IMR-90 (cell line): ENCODE measurements at regions not wholly inside any gene's neighbourhood (a gene's known extent, or its start where the extent isn't known, plus 50 kb on each side); places are given as distances from the start of the nearest gene placed in this dataset.

Source experiments
- ATAC-seq: fragments of 200-7000 bp; cut with Tn5 transposase; 2 replicates; pipeline ENCODE4 v1.9.1; 2020; ENCODE audit warnings: low read depth, mild to moderate bottlenecking, moderate library complexity
- BruUV-seq: library from RNA; stranded (reverse); fragments of 400-500 nt; replicated peaks from 2 replicates; lab custom pipeline; 2021; lab: Mats Ljungman, UMichigan
- CTCF ChIA-PET: fragments of 300-600 bp; formaldehyde crosslinking; extraction: SDS; loops from one replicate; lab custom pipeline; 2021; ENCODE audit warnings: antibody characterized with exemption; lab: Yijun Ruan, JAX
- POLR2A ChIA-PET: fragments of 300-600 bp; sonication (Branson Sonifier 250); formaldehyde crosslinking; loops from one replicate; lab custom pipeline; 2022; ENCODE audit warnings: antibody characterized with exemption; ENCODE audit not compliant: unreplicated experiment; lab: Charles Lee
- DNase-seq: peaks from one replicate; pipeline ENCODE4 v3.0.0; 2013
- H2AFZ ChIP-seq: replicated peaks from 2 replicates; pipeline ENCODE3; 2013; ENCODE audit warnings: low read length, mild to moderate bottlenecking; ENCODE audit not compliant: poor library complexity
- H2AK5ac ChIP-seq: 2 replicates; pipeline ENCODE4 v1.6.1; 2013; ENCODE audit warnings: low read depth, low read length, inconsistent platforms
- H2AK9ac ChIP-seq: replicated peaks from 2 replicates; pipeline ENCODE3; 2013; ENCODE audit warnings: mild to moderate bottlenecking, low read depth, low read length, moderate library complexity; ENCODE audit not compliant: poor library complexity
- H2BK120ac ChIP-seq: 2 replicates; pipeline ENCODE4 v1.6.1; 2013; ENCODE audit warnings: low read depth, low read length, inconsistent platforms
- H2BK15ac ChIP-seq: 3 replicates; pipeline ENCODE4 v1.6.1; 2013; ENCODE audit warnings: low read depth, low read length, inconsistent platforms
- H2BK20ac ChIP-seq: 2 replicates; pipeline ENCODE4 v1.6.1; 2013; ENCODE audit warnings: low read depth, mild to moderate bottlenecking, inconsistent platforms, low read length, moderate library complexity
- H2BK5ac ChIP-seq: 2 replicates; pipeline ENCODE4 v1.6.1; 2013; ENCODE audit warnings: mild to moderate bottlenecking, low read depth, low read length, inconsistent platforms; ENCODE audit not compliant: poor library complexity, severe bottlenecking
- H3K14ac ChIP-seq: replicated peaks from 2 replicates; pipeline ENCODE4 v1.6.1; 2013; ENCODE audit warnings: low read depth, low read length, inconsistent platforms
- H3K18ac ChIP-seq: 2 replicates; pipeline ENCODE4 v1.6.1; 2013; ENCODE audit warnings: low read depth, low read length, control low read depth
- H3K23ac ChIP-seq: 2 replicates; pipeline ENCODE4 v1.6.1; 2013; ENCODE audit warnings: low read depth, low read length, inconsistent platforms
- H3K27ac ChIP-seq: 2 replicates; pipeline ENCODE4 v1.5.1; 2013; ENCODE audit warnings: mild to moderate bottlenecking, control low read depth, low read length; ENCODE audit not compliant: insufficient read depth
- H3K27me3 ChIP-seq: 2 replicates; pipeline ENCODE4 v1.6.1; 2013; ENCODE audit warnings: low read length; ENCODE audit not compliant: control insufficient read depth, insufficient read depth
- H3K36me3 ChIP-seq: 2 replicates; pipeline ENCODE4 v1.6.1; 2013; ENCODE audit warnings: low read length, mixed read lengths; ENCODE audit not compliant: control insufficient read depth, insufficient read depth
- H3K4ac ChIP-seq: 2 replicates; pipeline ENCODE4 v1.6.1; 2013; ENCODE audit warnings: low read depth, low read length, inconsistent platforms
- H3K4me1 ChIP-seq: 2 replicates; pipeline ENCODE4 v1.6.1; 2013; ENCODE audit warnings: low read length, mixed read lengths; ENCODE audit not compliant: control insufficient read depth, insufficient read depth
- H3K4me2 ChIP-seq: 2 replicates; pipeline ENCODE4 v1.6.1; 2013; ENCODE audit warnings: low read depth, mild to moderate bottlenecking, control low read depth, low read length, moderate library complexity
- H3K4me3 ChIP-seq: 2 replicates; pipeline ENCODE4 v1.5.1; 2013; ENCODE audit warnings: low read depth, mild to moderate bottlenecking, control low read depth, low read length, moderate library complexity; ENCODE audit not compliant: insufficient read depth
- H3K56ac ChIP-seq: 2 replicates; pipeline ENCODE4 v1.6.1; 2013; ENCODE audit warnings: low read length, inconsistent platforms; ENCODE audit not compliant: insufficient read depth; ENCODE audit errors: extremely low read depth
- H3K79me1 ChIP-seq, 2 experiments: 2 replicates each; pipeline ENCODE4 v1.6.1; 2013; ENCODE audit warnings: low read length in 2 of 2, inconsistent platforms in 1 of 2, low read depth in 1 of 2
- H3K9ac ChIP-seq: 2 replicates; pipeline ENCODE4 v1.6.1; 2013; ENCODE audit warnings: low read depth, low read length, control low read depth
- H3K9me1 ChIP-seq: 2 replicates; pipeline ENCODE4 v1.6.1; 2013; ENCODE audit warnings: low read length, inconsistent platforms; ENCODE audit not compliant: insufficient read depth
- H3K9me3 ChIP-seq: 2 replicates; pipeline ENCODE4 v1.6.1; 2013; ENCODE audit warnings: low read length; ENCODE audit not compliant: control insufficient read depth, insufficient read depth
- H4K20me1 ChIP-seq: 2 replicates; pipeline ENCODE4 v1.6.1; 2013; ENCODE audit warnings: low read length, inconsistent platforms; ENCODE audit not compliant: insufficient read depth
- H4K5ac ChIP-seq: 2 replicates; pipeline ENCODE4 v1.6.1; 2013; ENCODE audit warnings: mild to moderate bottlenecking, low read depth, low read length, control low read depth
- H4K8ac ChIP-seq, 2 experiments: 2 replicates each; pipeline ENCODE4 v1.6.1; 2013; ENCODE audit warnings: low read depth in 2 of 2, low read length in 2 of 2, control low read depth in 1 of 2, inconsistent platforms in 1 of 2
- H4K91ac ChIP-seq: 2 replicates; pipeline ENCODE4 v1.6.1; 2013; ENCODE audit warnings: low read depth, low read length, inconsistent platforms; ENCODE audit not compliant: insufficient read depth
- CHD1 ChIP-seq: IDR thresholded peaks from 2 replicates; pipeline ENCODE4 v1.6.1; 2012; ENCODE audit warnings: low read depth, low read length, improper control_type of control experiment
- CTCF ChIP-seq: conservative IDR thresholded peaks from 2 replicates; pipeline ENCODE4 v1.5.1; 2012; ENCODE audit warnings: mild to moderate bottlenecking, low read depth, low read length, improper control_type of control experiment
- FOS ChIP-seq: fragments of 150-350 bp; IDR thresholded peaks from 2 replicates; pipeline ENCODE4 v1.6.1; 2016; ENCODE audit warnings: low read depth, low read length
- MAZ ChIP-seq: IDR thresholded peaks from 2 replicates; pipeline ENCODE4 v1.6.1; 2012; ENCODE audit warnings: low read depth, mild to moderate bottlenecking, low read length, improper control_type of control experiment, moderate library complexity, borderline replicate concordance
- MXI1 ChIP-seq: IDR thresholded peaks from 2 replicates; pipeline ENCODE4 v1.6.1; 2012; ENCODE audit warnings: low read depth, mild to moderate bottlenecking, low read length, moderate library complexity, borderline replicate concordance
- NFE2L2 ChIP-seq: fragments of 150-350 bp; IDR thresholded peaks from 2 replicates; pipeline ENCODE4 v1.6.1; 2016; ENCODE audit warnings: low read depth, mild to moderate bottlenecking, low read length
- POLR2A ChIP-seq: IDR thresholded peaks from 2 replicates; pipeline ENCODE4 v1.6.1; 2012; ENCODE audit warnings: mild to moderate bottlenecking, low read depth, low read length
- RAD21 ChIP-seq: IDR thresholded peaks from 2 replicates; pipeline ENCODE4 v1.6.1; 2012; ENCODE audit warnings: low read length, improper control_type of control experiment
- SMC3 ChIP-seq: fragments of 150-350 bp; IDR thresholded peaks from 2 replicates; pipeline ENCODE4 v1.6.1; 2016; ENCODE audit warnings: low read depth, mild to moderate bottlenecking, antibody characterized with exemption, low read length, moderate library complexity
- USF2 ChIP-seq: fragments of 150-350 bp; IDR thresholded peaks from 2 replicates; pipeline ENCODE4 v1.6.1; 2017; ENCODE audit warnings: mild to moderate bottlenecking, antibody characterized with exemption, low read length, low read depth
- WGBS, 2 experiments: methylation state at CpG; one replicate each; pipeline versions ENCODE4 v1.1.5 to v1.1.7; 2013; ENCODE audit warnings: missing lambda C conversion rate in 2 of 2; ENCODE audit not compliant: insufficient read length in 1 of 2; ENCODE audit errors: extremely low coverage in 2 of 2; 5-methylcytosine and 5-hydroxymethylcytosine counted together
- dilution Hi-C: fragments of 300-500 bp; cut with HindIII; formaldehyde crosslinking; loops from one replicate; pipeline ENCODE4 v1.14.3; 2018; ENCODE audit warnings: low sequenced_read_pairs; ENCODE audit not compliant: unreplicated experiment
- in situ Hi-C: fragments of 300-500 bp; cut with MboI; formaldehyde crosslinking; loops from 3 replicates; pipeline ENCODE4 v1.14.3; 2019; ENCODE audit warnings: low sequenced_read_pairs, inconsistent platforms, mixed read lengths
- intact Hi-C: fragments of 100-400 bp; cut with micrococcal nuclease; formaldehyde crosslinking; loops from 2 replicates; pipeline ENCODE4 v1.10.0; 2022
- TF ChIP-seq, protein P1 (sequence below): fragments of 150-350 bp; IDR thresholded peaks from 2 replicates; pipeline ENCODE4 v1.6.1; 2016; ENCODE audit warnings: low read depth, mild to moderate bottlenecking, low read length, moderate library complexity, borderline replicate concordance

DNA sequence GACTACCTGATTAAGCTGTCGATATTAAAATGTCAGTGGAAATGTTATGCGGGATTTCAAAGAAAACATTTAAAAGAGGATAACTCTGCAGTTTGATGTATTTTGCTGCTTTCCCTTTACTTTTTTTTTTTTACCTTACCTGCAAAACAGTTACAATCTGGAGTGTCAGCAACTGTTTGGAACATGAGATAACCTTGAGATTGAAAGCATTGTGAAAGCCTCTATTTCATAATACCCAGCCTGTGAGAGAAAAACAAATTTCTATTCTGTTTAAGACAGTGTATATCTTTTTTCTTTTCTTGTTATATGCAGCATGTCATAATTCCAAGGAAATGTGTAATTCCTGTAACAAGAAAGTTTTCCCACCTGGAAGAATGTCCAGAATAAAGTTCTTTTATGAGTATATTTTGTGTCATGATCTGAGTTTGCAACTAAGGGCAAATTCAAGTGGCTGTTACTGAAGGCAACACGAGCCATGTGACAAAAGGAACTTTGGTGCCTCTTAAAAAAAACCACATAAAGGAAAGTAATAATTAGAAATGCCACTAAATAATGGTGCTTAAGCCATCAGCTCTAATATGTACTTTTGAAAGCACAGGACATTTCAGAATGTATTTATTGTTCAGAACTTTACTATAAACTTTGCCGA lies 297.0 kb upstream of the DSEL start:
- no peak overlapping the region for H2BK15ac ChIP-seq
- ChIA-PET POLR2A (no interaction called here), CTCF (no interaction called here)
- no peak overlapping the region for H3K23ac ChIP-seq
- H4K8ac ChIP-seq: no peak overlapping the region
- H2BK5ac ChIP-seq: no peak overlapping the region
- no peak overlapping the region for H3K4ac ChIP-seq
- H3K36me3 ChIP-seq: no peaks in the 10 kb centered on the region
- no peak overlapping the region for H3K4me2 ChIP-seq
- intact Hi-C loops: no loop called here
- H2BK120ac ChIP-seq: no peak overlapping the region
- H3K9me1 ChIP-seq: no peaks in the 10 kb centered on the region
- no peak overlapping the region for H3K27ac ChIP-seq
- DNase-seq (no peak), ATAC-seq (no peak)
- no peaks in the 10 kb centered on the region for H4K20me1 ChIP-seq
- no peak overlapping the region for H3K18ac ChIP-seq
- no CpG with 5 or more reads among the region's 4 CpGs for WGBS, 2 experiments
- H3K79me1 ChIP-seq: no peaks in the 10 kb centered on the region
- no TSS peak for BruUV-seq
- dilution Hi-C loops: no loop called here
- H4K5ac ChIP-seq: no peak overlapping the region
- in situ Hi-C loops: no loop called here
- H3K27me3 ChIP-seq: no peaks in the 10 kb centered on the region
- no peak overlapping the region for H3K4me3 ChIP-seq
- H4K91ac ChIP-seq: no peak overlapping the region
- H2AK9ac ChIP-seq: no peak overlapping the region
- H3K14ac ChIP-seq: no peak overlapping the region
- no peaks in the 10 kb centered on the region for H3K4me1 ChIP-seq
- H2AK5ac ChIP-seq: no peak overlapping the region
- no peak for TF ChIP-seq CHD1
- TF ChIP-seq NFE2L2: no peak
- no peak for TF ChIP-seq FOS
- TF ChIP-seq SMC3: no peak
- no peak for TF ChIP-seq USF2
- no peak for TF ChIP-seq CTCF
- TF ChIP-seq MXI1: no peak
- TF ChIP-seq MAZ: no peak
- TF ChIP-seq, protein P1, sequence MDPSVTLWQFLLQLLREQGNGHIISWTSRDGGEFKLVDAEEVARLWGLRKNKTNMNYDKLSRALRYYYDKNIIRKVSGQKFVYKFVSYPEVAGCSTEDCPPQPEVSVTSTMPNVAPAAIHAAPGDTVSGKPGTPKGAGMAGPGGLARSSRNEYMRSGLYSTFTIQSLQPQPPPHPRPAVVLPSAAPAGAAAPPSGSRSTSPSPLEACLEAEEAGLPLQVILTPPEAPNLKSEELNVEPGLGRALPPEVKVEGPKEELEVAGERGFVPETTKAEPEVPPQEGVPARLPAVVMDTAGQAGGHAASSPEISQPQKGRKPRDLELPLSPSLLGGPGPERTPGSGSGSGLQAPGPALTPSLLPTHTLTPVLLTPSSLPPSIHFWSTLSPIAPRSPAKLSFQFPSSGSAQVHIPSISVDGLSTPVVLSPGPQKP: no peak
- TF ChIP-seq RAD21: no peak
- TF ChIP-seq POLR2A: no peak
- H3K9ac ChIP-seq: no peak overlapping the region
- H2BK20ac ChIP-seq: no peak overlapping the region
- no peaks in the 10 kb centered on the region for H3K9me3 ChIP-seq
- H2AFZ ChIP-seq: no peak overlapping the region
- no peak overlapping the region for H3K56ac ChIP-seq
